ENCODE measurements at regions not wholly inside any gene's neighbourhood (a gene's known extent, or its start where the extent isn't known, plus 50 kb on each side); places are given as distances from the start of the nearest gene placed in this dataset.
A peak's percentile ranks its signal among the peaks of the same experiment; 100 is the strongest.

DNA sequence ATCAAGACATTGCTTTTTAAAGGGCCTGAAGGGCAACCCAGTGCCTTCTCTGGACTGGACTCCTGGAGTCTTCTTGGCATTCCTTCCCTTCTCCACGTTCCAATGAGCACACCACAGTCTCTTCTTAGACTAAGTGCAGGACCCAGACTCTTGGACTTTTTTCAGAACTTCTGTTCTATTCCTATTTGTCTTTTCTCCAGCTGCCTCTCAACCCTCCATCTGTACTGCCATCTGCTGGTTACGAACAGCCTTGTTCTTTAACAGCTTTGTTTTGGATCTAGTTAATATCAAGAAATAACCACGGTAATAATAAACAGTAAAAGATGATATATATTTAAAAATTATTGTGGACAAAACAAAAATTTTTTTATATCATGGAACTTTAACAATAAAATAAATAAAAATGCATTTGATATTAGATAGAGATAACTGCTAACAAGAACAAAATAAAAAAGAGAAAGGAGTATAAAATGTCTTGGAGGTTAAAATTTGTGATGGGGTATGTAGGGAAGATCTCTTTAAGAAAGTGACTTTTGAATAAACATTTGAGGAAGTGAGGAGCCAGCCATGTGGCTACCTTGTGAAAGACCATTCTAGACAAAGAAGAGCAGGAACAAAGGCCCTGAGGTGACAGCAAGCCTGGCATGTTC, 105.1 kb upstream of the HCRTR2 start:
- TF ChIP-seq, protein P1, sequence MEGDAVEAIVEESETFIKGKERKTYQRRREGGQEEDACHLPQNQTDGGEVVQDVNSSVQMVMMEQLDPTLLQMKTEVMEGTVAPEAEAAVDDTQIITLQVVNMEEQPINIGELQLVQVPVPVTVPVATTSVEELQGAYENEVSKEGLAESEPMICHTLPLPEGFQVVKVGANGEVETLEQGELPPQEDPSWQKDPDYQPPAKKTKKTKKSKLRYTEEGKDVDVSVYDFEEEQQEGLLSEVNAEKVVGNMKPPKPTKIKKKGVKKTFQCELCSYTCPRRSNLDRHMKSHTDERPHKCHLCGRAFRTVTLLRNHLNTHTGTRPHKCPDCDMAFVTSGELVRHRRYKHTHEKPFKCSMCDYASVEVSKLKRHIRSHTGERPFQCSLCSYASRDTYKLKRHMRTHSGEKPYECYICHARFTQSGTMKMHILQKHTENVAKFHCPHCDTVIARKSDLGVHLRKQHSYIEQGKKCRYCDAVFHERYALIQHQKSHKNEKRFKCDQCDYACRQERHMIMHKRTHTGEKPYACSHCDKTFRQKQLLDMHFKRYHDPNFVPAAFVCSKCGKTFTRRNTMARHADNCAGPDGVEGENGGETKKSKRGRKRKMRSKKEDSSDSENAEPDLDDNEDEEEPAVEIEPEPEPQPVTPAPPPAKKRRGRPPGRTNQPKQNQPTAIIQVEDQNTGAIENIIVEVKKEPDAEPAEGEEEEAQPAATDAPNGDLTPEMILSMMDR (IDR thresholded peaks at IDR 0.05; ENCODE audit: low read length), result peak; percentile 58
- TF ChIP-seq EZH2 (optimal IDR thresholded peaks at IDR 0.05; ENCODE audit: low read depth, low read length) (no peak), EZH2phosphoT487 (IDR thresholded peaks at IDR 0.05; ENCODE audit: low read length) (no peak)
